Stomach (tissue), 8 donors: ENCODE measurements at regions not wholly inside any gene's neighbourhood (a gene's known extent, or its start where the extent isn't known, plus 50 kb on each side); places are given as distances from the start of the nearest gene placed in this dataset.

ENCODE experiments used
- DNase-seq, 2 donors: peaks; one replicate each; pipeline versions ENCODE4 v3.0.0 to v3.0.0-alpha.2; 2013 to 2019
- H3K27ac ChIP-seq, 5 donors: fragments of 200-600 bp in 4 of 5; sonication (generic) in 4 of 5; one replicate each; pipeline ENCODE4 v1.5.1; 2013 to 2019; ENCODE audit warnings: mild to moderate bottlenecking in 1 of 5, moderate library complexity in 1 of 5
- H3K27me3 ChIP-seq, 3 donors: fragments of 200-600 bp; sonication (generic); one replicate each; pipeline ENCODE4 v1.5.1; 2017 to 2019; ENCODE audit warnings: mixed run types in 1 of 3
- H3K36me3 ChIP-seq, 4 donors: fragments of 200-600 bp; sonication (generic); 1 replicate in 3 of 4; 2 replicates in 1 of 4; pipeline ENCODE4 v1.5.1; 2016 to 2019
- H3K4me1 ChIP-seq, 4 donors: fragments of 200-600 bp; sonication (generic); one replicate each; pipeline ENCODE4 v1.5.1; 2016 to 2019
- H3K4me3 ChIP-seq, 4 donors: fragments of 200-600 bp; sonication (generic) in 3 of 4; one replicate each; pipeline ENCODE4 v1.5.1; 2016 to 2019; ENCODE audit warnings: mild to moderate bottlenecking in 1 of 4
- H3K9me3 ChIP-seq, 4 donors: fragments of 200-600 bp; sonication (generic); one replicate each; pipeline ENCODE4 v1.5.1; 2016 to 2019
- EP300 ChIP-seq: sonication (generic); formaldehyde crosslinking; IDR thresholded peaks from one replicate; pipeline ENCODE4 v1.6.1; 2017; ENCODE audit warnings: antibody characterized with exemption
- POLR2A ChIP-seq, 4 donors: fragments of 450-650 bp; IDR thresholded peaks; one replicate each; pipeline ENCODE4 v1.6.1; 2016; ENCODE audit warnings: antibody characterized with exemption in 4 of 4, control low read depth in 2 of 4, mild to moderate bottlenecking in 1 of 4, moderate library complexity in 1 of 4
- POLR2AphosphoS5 ChIP-seq, 3 donors: sonication (generic); formaldehyde crosslinking; IDR thresholded peaks; one replicate each; pipeline ENCODE4 v1.6.1; 2016; ENCODE audit warnings: antibody characterized with exemption in 3 of 3
- WGBS, 5 donors: extraction: QIAGEN DNeasy Blood & Tissue Kit in 3 of 5; methylation state at CpG; one replicate each; pipeline versions ENCODE4 v1.1.5 to v1.1.7; 2013 to 2018; 5-methylcytosine and 5-hydroxymethylcytosine counted together
- intact Hi-C: fragments of 100-400 bp; cut with DNase I; formaldehyde crosslinking; loops from one replicate; pipeline ENCODE4 v1.15.1; 2023; ENCODE audit warnings: low total_unique reads
- TF ChIP-seq, protein P1 (sequence below), 7 experiments: fragments of 450-650 bp in 4 of 7; fragments of 200-600 bp in 3 of 7; sonication (generic) in 3 of 7; IDR thresholded peaks; one replicate each; pipeline ENCODE4 v1.5.1; 2016 to 2019; ENCODE audit warnings: antibody characterized with exemption in 7 of 7, control low read depth in 2 of 7, mild to moderate bottlenecking in 1 of 7
- donor health status: healthy with polysubstance abuse.
- donor health status: Bipolar disorder and iron deficiency.
- donor health status: healthy.

DNA sequence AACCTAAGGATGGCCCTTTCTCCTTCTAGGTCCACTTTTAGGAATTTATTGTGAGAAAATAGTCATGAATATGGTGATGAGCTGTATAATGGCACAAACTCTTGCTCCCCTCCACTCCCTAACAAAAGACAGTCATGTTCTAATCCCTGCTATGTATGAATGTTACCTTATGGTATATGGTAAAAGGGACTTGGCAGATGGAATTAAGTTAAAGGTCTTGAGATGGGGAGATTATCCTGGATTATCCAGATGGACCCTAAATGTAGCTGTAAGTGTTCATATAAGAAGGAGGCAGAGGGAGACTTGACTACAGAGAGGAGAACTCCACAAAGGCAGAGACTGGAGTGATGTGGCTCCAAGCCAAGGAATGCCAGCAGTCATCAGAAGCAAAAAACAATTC lies 296.1 kb downstream of the SOX9 start:
- Histone ChIP-seq H3K36me3 (peaks cover 0 to 7% (median 0%) of the 10 kb centered on the region in 4 donors), H3K9me3 (peaks cover 0 to 19% (median 13%) of the 10 kb centered on the region in 4 donors), H3K27me3 (no peaks in the 10 kb centered on the region), H3K4me1 (peaks cover 11 to 52% (median 33%) of the 10 kb centered on the region in 4 donors), H3K4me3 (no peak overlapping the region), H3K27ac (no peak overlapping the region)
- TF ChIP-seq, protein P1, sequence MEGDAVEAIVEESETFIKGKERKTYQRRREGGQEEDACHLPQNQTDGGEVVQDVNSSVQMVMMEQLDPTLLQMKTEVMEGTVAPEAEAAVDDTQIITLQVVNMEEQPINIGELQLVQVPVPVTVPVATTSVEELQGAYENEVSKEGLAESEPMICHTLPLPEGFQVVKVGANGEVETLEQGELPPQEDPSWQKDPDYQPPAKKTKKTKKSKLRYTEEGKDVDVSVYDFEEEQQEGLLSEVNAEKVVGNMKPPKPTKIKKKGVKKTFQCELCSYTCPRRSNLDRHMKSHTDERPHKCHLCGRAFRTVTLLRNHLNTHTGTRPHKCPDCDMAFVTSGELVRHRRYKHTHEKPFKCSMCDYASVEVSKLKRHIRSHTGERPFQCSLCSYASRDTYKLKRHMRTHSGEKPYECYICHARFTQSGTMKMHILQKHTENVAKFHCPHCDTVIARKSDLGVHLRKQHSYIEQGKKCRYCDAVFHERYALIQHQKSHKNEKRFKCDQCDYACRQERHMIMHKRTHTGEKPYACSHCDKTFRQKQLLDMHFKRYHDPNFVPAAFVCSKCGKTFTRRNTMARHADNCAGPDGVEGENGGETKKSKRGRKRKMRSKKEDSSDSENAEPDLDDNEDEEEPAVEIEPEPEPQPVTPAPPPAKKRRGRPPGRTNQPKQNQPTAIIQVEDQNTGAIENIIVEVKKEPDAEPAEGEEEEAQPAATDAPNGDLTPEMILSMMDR (IDR thresholded peaks at IDR 0.05), result no peak
- no peak for DNase-seq
- intact Hi-C loops, result no loop called here

DNA sequence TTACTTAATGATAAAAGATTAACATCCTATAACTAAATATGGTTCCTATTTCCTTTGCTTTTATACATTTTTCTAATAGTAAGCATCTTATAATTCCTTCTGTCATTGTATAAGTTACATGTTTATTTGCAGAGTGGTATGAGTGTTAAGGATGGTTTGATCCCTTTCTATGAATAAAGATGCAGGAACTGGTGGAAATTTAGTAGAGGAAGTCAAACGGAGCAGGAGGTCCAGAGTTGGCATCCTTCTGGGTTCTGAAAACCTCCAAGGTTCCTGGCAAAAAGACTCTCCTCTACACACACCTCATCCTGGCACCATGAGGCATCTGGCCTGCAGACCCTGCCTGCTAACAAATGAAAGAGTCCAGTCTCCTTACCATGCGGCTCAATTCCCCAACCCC lies 296.8 kb downstream of the SOX9 start:
- Histone ChIP-seq H3K27ac (no peak overlapping the region), H3K4me3 (no peak overlapping the region), H3K36me3 (peaks cover 0 to 7% (median 0%) of the 10 kb centered on the region in 4 donors), H3K27me3 (no peaks in the 10 kb centered on the region), H3K9me3 (peaks cover 0 to 19% (median 13%) of the 10 kb centered on the region in 4 donors), H3K4me1 (peaks cover 10 to 53% (median 33%) of the 10 kb centered on the region in 4 donors)
- 92 to 96% (median 95%) methylated on average over 2 of the region's 2 CpGs for WGBS, 5 donors
- no peak for DNase-seq
- TF ChIP-seq, protein P1 (IDR thresholded peaks at IDR 0.05), result no peak
- intact Hi-C loops, result no loop called here

DNA sequence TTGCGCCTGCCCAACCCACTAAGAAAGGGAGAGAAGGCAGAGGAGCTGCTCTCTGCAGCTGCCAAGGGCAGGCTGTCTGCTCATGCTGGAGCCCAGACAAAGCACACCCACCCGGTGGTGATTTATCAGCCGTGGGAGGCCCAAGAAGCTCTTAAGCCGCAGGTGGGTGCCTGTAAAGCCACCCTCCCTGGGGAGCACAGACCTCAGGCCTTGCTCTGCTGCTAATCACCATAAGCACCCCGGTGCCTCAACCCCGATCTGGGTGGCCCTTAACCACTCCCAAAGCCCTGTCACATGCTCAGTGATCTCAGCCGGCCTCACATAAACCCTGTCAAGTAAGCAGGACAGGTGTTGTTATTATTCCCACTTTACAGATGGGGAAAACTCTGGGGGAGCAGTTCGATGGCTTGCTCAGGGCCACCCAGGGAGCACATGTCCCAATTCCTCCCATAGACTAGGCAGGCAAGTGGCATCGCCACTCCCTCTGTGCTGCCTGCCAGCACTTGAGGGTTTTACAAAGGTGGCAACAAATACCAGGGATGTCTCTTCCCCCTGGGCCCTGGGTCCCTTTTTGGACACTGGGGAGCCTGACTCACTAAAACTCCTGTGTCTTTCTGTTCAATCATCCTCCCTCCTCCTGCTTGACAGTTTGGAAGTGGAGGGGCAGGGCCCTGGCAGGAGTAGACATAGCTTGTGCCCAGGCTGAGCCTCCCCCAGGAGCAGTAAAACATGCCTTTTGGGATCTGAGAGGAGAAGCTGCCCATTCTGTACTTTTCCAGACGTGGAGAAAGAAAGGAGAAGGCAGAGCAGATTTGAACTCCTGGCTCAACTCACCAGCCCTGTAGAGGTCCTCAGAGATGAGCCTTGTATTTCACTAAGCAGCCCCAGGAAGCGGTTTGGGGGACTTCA lies 299.3 kb downstream of the SOX9 start:
- Histone ChIP-seq H3K9me3 (peaks cover 0 to 19% (median 13%) of the 10 kb centered on the region in 4 donors), H3K27ac (peak overlapping the region; percentile 17 to 78 (median 70)), H3K27me3 (no peaks in the 10 kb centered on the region), H3K4me3 (no peak overlapping the region), H3K4me1 (peaks cover 16 to 47% (median 29%) of the 10 kb centered on the region in 4 donors), H3K36me3 (peaks cover 0 to 7% (median 0%) of the 10 kb centered on the region in 4 donors)
- 51 to 66% (median 57%) methylated on average over 9 to 11 of the region's 11 CpGs for WGBS, 5 donors
- intact Hi-C loops, result no loop called here
- DNase-seq, result peak in 1 of 2 donors; percentile 70
- TF ChIP-seq EP300, result no peak
- TF ChIP-seq, protein P1 (IDR thresholded peaks at IDR 0.05), result no peak
- no peak for TF ChIP-seq POLR2AphosphoS5 (IDR thresholded peaks at IDR 0.05)

DNA sequence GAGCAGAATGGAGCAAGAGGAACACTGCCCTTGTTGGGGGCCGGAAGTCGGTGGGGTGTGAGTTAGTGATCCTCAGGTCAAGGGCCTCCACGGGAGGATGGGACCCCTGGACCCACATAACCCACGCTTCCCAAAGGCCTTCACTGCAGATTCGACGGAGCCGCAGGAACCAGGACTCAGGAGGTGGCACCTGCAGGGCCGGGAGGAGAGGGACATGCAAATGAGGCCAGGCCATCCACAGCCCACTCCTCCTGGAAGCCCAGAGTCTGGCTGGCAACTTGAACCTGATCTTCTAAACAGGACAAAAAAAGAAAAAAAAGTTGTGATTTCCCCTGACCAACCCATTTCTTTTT lies 299.9 kb downstream of the SOX9 start:
- Histone ChIP-seq H3K4me3 (no peak overlapping the region), H3K9me3 (peaks cover 0 to 19% (median 13%) of the 10 kb centered on the region in 4 donors), H3K27ac (peak overlapping the region in 4 of 5 donors; percentile 57 to 78 (median 72)), H3K27me3 (no peaks in the 10 kb centered on the region), H3K36me3 (peaks cover 0 to 7% (median under 1%) of the 10 kb centered on the region in 4 donors), H3K4me1 (peaks cover 16 to 41% (median 29%) of the 10 kb centered on the region in 4 donors)
- DNase-seq, result no peak
- 75 to 89% (median 80%) methylated on average over 8 of the region's 8 CpGs for WGBS, 5 donors
- no peak for TF ChIP-seq POLR2AphosphoS5 (IDR thresholded peaks at IDR 0.05)
- no peak for TF ChIP-seq POLR2A (IDR thresholded peaks at IDR 0.05)
- TF ChIP-seq, protein P1 (IDR thresholded peaks at IDR 0.05), result no peak
- TF ChIP-seq EP300, result no peak
- intact Hi-C loops, result no loop called here
